Cardiac fibroblast (primary cell): ENCODE measurements at regions not wholly inside any gene's neighbourhood (a gene's known extent, or its start where the extent isn't known, plus 50 kb on each side); places are given as distances from the start of the nearest gene placed in this dataset.

Experiments used
- DNase-seq, 2 donors: peaks; one replicate each; pipeline versions ENCODE4 v3.0.0 to v3.0.0-alpha.2; 2010; ENCODE audit warnings: low read depth in 2 of 2
- H3K4me3 ChIP-seq, 2 donors: replicated peaks in 1 of 2; 1 replicate in 1 of 2; 2 replicates in 1 of 2; pipeline ENCODE4 v1.5.1; 2011; ENCODE audit warnings: low read depth in 2 of 2, low read length in 2 of 2, mild to moderate bottlenecking in 2 of 2, moderate library complexity in 1 of 2
- TF ChIP-seq, protein P1 (sequence below): IDR thresholded peaks from one replicate; pipeline ENCODE4 v1.5.1; 2011; ENCODE audit warnings: low read depth, mild to moderate bottlenecking, low read length, inconsistent platforms

- peak; percentile 45 to 85 for DNase-seq
- TF ChIP-seq, protein P1, sequence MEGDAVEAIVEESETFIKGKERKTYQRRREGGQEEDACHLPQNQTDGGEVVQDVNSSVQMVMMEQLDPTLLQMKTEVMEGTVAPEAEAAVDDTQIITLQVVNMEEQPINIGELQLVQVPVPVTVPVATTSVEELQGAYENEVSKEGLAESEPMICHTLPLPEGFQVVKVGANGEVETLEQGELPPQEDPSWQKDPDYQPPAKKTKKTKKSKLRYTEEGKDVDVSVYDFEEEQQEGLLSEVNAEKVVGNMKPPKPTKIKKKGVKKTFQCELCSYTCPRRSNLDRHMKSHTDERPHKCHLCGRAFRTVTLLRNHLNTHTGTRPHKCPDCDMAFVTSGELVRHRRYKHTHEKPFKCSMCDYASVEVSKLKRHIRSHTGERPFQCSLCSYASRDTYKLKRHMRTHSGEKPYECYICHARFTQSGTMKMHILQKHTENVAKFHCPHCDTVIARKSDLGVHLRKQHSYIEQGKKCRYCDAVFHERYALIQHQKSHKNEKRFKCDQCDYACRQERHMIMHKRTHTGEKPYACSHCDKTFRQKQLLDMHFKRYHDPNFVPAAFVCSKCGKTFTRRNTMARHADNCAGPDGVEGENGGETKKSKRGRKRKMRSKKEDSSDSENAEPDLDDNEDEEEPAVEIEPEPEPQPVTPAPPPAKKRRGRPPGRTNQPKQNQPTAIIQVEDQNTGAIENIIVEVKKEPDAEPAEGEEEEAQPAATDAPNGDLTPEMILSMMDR, result no peak
- no peak overlapping the region for H3K4me3 ChIP-seq
These were observed 62.0 kb upstream of the SYT1 start for GRCh38 chr12:78802593-78802992.

DNA sequence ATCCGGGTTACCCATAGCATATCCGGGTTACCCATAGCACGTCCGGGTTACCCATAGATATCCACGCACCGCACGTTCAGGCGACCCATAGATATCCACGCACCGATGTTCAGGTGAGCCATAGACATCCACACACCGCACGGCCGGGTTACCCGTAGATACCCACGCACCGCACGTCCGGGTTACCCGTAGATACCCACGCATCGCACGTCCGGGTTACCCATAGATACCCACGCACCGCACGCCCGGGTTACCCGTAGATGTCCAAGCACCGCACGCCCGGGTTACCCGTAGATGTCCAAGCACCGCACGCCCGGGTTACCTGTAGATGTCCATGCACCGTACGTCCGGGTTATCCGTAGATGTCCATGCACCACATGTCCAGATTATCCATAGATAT, 60.3 kb upstream of the SYT1 start:
- TF ChIP-seq, protein P1, result no peak
- DNase-seq, result no peak
- no peak overlapping the region for H3K4me3 ChIP-seq
